ENCODE measurements at regions not wholly inside any gene's neighbourhood (a gene's known extent, or its start where the extent isn't known, plus 50 kb on each side); places are given as distances from the start of the nearest gene placed in this dataset.
"Not testable (repeated sequence)": the region's sequence is repeated elsewhere in the genome, so short reads cannot be mapped to it uniquely, and the experiment has no call there.

- in situ Hi-C loops (cut with HindIII; ENCODE audit: low pct_unique_long_range_greater_than_20kb, low sequenced_read_pairs): no loop called here
- DNase-seq (ENCODE audit: low read depth): no peak
Observed at GRCh38 chr5:18395126-18396110, 761.2 kb downstream of the TAF11L14 start.

DNA sequence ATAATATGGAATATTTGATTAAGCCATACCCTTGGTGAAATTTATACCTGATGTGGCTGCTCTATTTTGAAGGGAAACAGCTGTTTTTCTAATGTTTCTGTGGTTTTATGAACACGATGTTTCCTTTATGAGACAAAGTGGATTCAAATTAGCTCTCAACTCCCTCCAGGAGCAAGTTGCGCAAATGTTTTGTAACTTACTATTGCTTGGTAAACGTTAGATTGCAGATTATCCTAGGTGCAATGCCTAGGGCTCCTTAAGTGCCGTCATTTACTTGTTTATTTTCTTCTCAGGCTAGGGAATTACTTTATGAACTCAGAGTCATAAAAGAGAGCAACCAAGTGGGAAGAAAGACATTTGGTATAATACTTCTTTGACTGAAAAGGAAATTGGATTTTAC lies 763.1 kb downstream of the TAF11L14 start:
- DNase-seq (ENCODE audit: low read depth): no peak
- in situ Hi-C loops (cut with HindIII; ENCODE audit: low pct_unique_long_range_greater_than_20kb, low sequenced_read_pairs): no loop called here

GRCh38 chr5:18397891-18398290 lies 763.6 kb downstream of the TAF11L14 start:
- no peak for DNase-seq (ENCODE audit: low read depth)
- in situ Hi-C loops (cut with HindIII; ENCODE audit: low pct_unique_long_range_greater_than_20kb, low sequenced_read_pairs): no loop called here

- in situ Hi-C loops (cut with HindIII; ENCODE audit: low pct_unique_long_range_greater_than_20kb, low sequenced_read_pairs); DNase-seq (ENCODE audit: low read depth): not testable (repeated sequence)
Observed at GRCh38 chr5:18399461-18400327, 765.4 kb downstream of the TAF11L14 start.

DNA sequence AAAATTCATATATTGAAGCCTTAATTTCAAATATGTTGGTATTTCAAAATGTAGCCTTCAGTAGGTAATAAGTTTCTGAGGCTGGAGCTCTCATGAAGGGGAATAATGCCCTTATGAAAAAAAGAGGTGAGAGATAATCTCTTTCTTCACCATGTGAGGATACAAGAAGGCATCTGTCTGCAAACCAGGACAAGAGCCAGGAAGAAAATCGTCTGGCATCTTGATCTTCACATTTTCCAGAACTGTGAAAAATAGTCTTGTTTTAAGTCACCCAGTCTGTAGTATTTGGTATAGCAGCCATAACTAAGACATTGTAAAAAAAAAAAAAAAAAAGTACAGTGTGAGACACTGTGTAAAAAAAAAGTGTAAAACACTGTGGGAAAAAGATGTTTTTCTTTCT lies 768.9 kb downstream of the TAF11L14 start:
- DNase-seq (ENCODE audit: low read depth): no peak

GRCh38 chr5:18403941-18404438 lies 769.7 kb downstream of the TAF11L14 start:
- no peak for DNase-seq (ENCODE audit: low read depth)
- in situ Hi-C loops (cut with HindIII; ENCODE audit: low pct_unique_long_range_greater_than_20kb, low sequenced_read_pairs): no loop called here

More for the DNA sequence above, 768.9 kb downstream of the TAF11L14 start:
- in situ Hi-C loops (cut with HindIII; ENCODE audit: low pct_unique_long_range_greater_than_20kb, low sequenced_read_pairs): no loop called here

GRCh38 chr5:18420711-18421110 lies 786.5 kb downstream of the TAF11L14 start:
- DNase-seq (ENCODE audit: low read depth): no peak
- in situ Hi-C loops (cut with HindIII; ENCODE audit: low pct_unique_long_range_greater_than_20kb, low sequenced_read_pairs): no loop called here

DNA sequence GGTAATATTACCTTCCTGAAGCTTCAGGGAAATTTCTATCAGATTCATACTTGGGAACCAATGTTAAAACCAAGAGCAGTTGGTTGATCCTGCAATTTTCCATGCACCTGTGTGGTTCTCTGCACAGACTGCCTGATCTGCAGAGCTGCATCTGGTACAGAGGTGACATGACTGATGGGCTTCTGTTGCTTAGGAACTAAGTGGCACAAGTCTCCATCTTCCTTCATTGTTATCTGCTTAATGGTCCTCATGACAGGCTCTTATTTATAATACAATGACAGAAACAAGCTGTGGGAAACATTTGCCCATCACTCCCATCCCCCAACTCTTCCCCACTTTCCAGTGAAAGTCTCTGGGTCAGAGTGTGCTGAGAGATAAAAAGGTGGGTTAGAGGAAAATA lies 799.1 kb downstream of the TAF11L14 start:
- in situ Hi-C loops (cut with HindIII; ENCODE audit: low pct_unique_long_range_greater_than_20kb, low sequenced_read_pairs): no loop called here

DNA sequence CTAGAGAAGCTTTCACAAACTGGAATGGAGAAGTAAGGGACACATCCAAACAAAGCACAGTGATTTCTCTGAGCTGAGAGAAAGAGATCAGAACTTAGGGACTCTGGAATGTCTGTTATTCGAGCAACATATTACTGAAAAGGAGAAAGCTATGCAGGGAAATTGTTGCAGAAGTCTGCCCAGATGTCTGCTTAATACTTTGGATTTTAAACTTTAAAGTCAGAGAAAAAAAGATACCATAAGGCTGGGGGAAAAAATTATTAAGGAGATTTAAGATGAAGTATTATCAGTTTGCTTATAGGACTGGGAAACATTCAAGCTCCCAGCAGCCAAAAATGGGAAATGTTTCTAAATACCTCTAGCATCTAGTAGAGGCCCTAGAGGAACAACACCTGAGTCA lies 803.9 kb downstream of the TAF11L14 start:
- no peak for DNase-seq (ENCODE audit: low read depth)

More for the DNA sequence above, 799.1 kb downstream of the TAF11L14 start:
- no peak for DNase-seq (ENCODE audit: low read depth)

DNA sequence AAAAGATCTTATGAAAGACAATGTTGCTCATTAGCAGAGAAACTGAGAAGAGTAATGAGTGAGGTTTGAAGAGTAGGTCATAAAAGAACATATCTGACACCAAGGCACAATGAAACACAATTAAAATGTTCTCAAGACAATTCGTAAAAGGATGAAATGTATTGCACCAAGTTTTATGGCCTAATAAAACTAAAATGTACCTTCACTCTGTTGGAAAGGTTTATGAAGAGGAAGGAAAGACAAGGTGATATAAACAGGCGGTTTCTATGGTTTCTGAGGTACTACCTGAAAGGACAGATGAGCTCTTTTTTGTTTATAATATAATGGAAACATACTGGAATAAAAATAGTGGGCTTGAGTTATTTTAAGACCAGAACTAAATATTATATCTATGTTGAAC lies 821.3 kb downstream of the TAF11L14 start:
- DNase-seq (ENCODE audit: low read depth): no peak
- in situ Hi-C loops (cut with HindIII; ENCODE audit: low pct_unique_long_range_greater_than_20kb, low sequenced_read_pairs): no loop called here

More for the DNA sequence above, 803.9 kb downstream of the TAF11L14 start:
- in situ Hi-C loops (cut with HindIII; ENCODE audit: low pct_unique_long_range_greater_than_20kb, low sequenced_read_pairs): no loop called here

DNA sequence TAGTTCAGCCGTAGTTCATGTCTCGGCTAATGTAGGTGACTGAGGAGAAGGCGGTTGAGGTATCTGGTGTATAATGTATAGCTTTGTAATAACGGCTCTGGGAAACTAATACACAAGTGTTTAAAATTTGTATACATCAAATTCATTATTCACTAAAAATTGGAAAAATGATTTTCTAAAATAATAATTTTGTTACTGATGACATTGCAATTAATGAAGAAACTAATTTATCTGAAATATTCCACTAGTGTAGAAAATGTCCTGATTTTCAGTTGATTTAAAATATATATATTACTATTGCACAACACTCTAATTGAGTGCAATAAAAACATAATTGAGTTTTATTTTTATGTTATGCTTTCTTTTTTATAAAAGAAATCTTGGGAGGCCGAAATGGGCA lies 823.0 kb downstream of the TAF11L14 start:
- DNase-seq (ENCODE audit: low read depth): no peak
- in situ Hi-C loops (cut with HindIII; ENCODE audit: low pct_unique_long_range_greater_than_20kb, low sequenced_read_pairs): no loop called here

GRCh38 chr5:18461766-18462165 lies 827.5 kb downstream of the TAF11L14 start:
- no peak for DNase-seq (ENCODE audit: low read depth)
- in situ Hi-C loops (cut with HindIII; ENCODE audit: low pct_unique_long_range_greater_than_20kb, low sequenced_read_pairs): no loop called here

DNA sequence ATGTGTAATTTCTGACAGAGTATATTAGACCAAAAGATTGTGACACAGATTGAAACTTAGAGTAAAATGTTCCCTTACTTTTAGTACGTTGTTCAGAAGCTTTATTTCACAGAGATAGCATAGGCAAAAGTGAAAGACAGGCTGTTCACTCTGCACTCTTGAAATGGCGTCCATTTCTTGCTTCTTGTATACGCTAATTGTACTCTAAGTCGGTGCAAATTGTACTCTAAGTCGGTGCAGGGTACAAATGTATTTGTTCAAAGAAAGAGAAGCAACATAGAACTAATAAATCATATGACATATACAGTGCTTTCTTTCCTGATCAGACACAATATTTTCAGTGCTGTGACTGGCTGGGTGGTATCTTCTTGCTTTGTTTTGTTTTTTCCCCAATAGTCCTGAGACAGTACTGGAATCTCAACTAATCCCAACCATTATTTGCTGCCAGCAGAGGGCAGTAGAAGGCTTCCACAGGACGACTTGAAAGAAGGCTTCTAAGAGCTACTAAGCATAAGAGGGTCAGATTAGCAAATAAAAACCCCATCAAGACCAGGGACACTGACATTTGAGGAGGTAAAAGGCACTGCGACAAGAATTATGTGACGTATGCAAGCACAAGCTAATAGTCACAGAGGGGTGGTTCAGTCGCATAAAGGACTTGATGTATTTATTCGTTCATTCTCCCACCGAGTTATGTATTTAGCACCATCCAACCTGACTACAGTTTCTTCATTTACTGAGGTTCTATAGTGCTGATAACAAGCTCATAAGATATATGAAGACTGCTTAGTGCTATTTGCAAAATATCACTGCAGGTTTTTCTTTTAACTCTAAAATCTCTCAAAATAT lies 831.8 kb downstream of the TAF11L14 start:
- peak; percentile 56 for DNase-seq (ENCODE audit: low read depth)
- in situ Hi-C loops (cut with HindIII; ENCODE audit: low pct_unique_long_range_greater_than_20kb, low sequenced_read_pairs): no loop called here

GRCh38 chr5:18466731-18467130 lies 832.5 kb downstream of the TAF11L14 start:
- no peak for DNase-seq (ENCODE audit: low read depth)
- in situ Hi-C loops (cut with HindIII; ENCODE audit: low pct_unique_long_range_greater_than_20kb, low sequenced_read_pairs): no loop called here

GRCh38 chr5:18471791-18472190 lies 837.5 kb downstream of the TAF11L14 start:
- DNase-seq (ENCODE audit: low read depth); in situ Hi-C loops (cut with HindIII; ENCODE audit: low pct_unique_long_range_greater_than_20kb, low sequenced_read_pairs): not testable (repeated sequence)

DNA sequence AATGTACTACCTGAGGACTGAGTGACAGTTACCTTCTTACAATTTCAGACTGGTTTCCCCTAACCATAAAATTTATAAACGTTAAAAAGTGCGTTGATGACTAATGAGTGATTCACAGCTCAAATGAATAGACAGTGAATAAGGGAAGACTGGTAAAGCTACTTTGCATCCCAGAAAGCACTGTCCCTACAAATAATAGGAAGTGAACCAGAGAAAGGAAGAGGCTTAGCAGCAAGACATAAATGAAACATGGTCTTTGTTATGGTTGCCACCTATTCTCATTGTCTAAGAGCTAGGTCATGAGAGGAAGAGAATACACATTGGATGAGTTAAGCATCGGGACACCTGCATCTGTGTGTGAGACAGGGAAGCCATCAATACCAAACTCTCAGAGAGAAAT lies 849.2 kb downstream of the TAF11L14 start:
- in situ Hi-C loops (cut with HindIII; ENCODE audit: low pct_unique_long_range_greater_than_20kb, low sequenced_read_pairs): no loop called here
- DNase-seq (ENCODE audit: low read depth): no peak

DNA sequence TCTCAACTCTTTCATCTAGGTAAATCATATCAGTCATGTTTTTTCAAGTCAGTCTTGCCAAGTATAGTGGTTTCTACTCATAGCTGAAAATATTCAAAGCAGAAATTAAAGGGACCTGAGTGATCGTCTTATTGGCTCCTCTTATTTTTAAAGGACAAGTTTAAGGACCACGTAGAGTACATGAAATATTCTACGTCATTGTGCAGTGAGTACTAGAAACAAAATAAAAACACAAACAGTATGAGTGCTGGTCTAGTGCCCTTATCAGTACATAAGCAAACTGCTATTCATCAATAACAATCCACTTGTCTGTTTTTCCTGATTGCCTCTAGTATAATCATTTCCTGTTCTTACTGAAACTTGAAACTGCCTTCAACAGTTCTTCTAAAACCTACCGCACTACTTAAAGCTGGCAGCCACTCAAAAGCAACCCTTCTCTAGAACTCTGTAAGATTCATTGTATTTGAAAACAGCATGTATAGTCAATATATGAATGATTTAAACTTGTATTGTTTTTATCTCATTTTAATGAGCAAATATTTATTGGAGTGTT lies 853.7 kb downstream of the TAF11L14 start:
- no peak for DNase-seq (ENCODE audit: low read depth)

GRCh38 chr5:18489703-18490102 lies 855.4 kb downstream of the TAF11L14 start:
- DNase-seq (ENCODE audit: low read depth): no peak
- in situ Hi-C loops (cut with HindIII; ENCODE audit: low pct_unique_long_range_greater_than_20kb, low sequenced_read_pairs): no loop called here

More for the DNA sequence above, 853.7 kb downstream of the TAF11L14 start:
- in situ Hi-C loops (cut with HindIII; ENCODE audit: low pct_unique_long_range_greater_than_20kb, low sequenced_read_pairs): no loop called here

All from Caki2 (cell line).